Large intestine (tissue), 3 donors: ENCODE measurements at regions not wholly inside any gene's neighbourhood (a gene's known extent, or its start where the extent isn't known, plus 50 kb on each side); places are given as distances from the start of the nearest gene placed in this dataset.

Source experiments
- DNase-seq, 2 donors: peaks; one replicate each; pipeline versions ENCODE4 v3.0.0 to v3.0.0-alpha.2; 2013
- H3K27ac ChIP-seq: one replicate; pipeline ENCODE4 v1.5.1; 2013; ENCODE audit warnings: low read length
- H3K27me3 ChIP-seq: 2 replicates; pipeline ENCODE4 v1.6.1; 2013; ENCODE audit warnings: low read length; ENCODE audit not compliant: control insufficient read depth, insufficient read depth
- H3K36me3 ChIP-seq: 2 replicates; pipeline ENCODE4 v1.6.1; 2013; ENCODE audit warnings: low read length; ENCODE audit not compliant: control insufficient read depth, insufficient read depth
- H3K4me1 ChIP-seq: one replicate; pipeline ENCODE4 v1.6.1; 2013; ENCODE audit warnings: low read length; ENCODE audit not compliant: control insufficient read depth, insufficient read depth
- H3K4me3 ChIP-seq: one replicate; pipeline ENCODE4 v1.5.1; 2013; ENCODE audit warnings: low read length
- H3K9me3 ChIP-seq: one replicate; pipeline ENCODE4 v1.6.1; 2013; ENCODE audit warnings: mild to moderate bottlenecking, low read depth, low read length, moderate library complexity; ENCODE audit not compliant: control insufficient read depth
- WGBS: methylation state at CpG from one replicate; pipeline ENCODE4 v1.1.5; 2013; ENCODE audit warnings: low lambda C conversion rate; ENCODE audit not compliant: insufficient coverage; 5-methylcytosine and 5-hydroxymethylcytosine counted together

DNA sequence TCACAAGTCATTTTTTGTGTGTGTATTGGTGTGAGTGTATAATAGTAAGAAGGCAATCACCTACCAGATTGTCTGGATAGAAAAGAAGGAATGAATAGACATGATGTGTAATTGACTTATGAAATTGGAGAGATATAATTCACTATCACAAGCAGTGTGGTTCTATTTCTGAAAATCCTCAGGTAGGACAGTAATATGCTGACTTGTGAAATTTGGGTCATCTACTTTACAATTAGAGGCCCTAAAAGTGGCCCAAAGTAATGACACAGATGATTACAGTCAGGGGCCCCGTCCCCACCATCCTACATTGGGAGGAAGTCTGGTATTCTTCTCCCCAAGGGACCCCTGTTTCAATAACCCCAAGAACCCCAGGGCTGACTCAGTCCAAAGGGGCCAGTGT is 73.6 kb upstream of the SELENOK start:
- Histone ChIP-seq H3K4me1 (no peaks in the 10 kb centered on the region), H3K27ac (no peak overlapping the region), H3K4me3 (no peak overlapping the region), H3K9me3 (peaks cover 4% of the 10 kb centered on the region), H3K27me3 (no peaks in the 10 kb centered on the region), H3K36me3 (no peaks in the 10 kb centered on the region)
- no CpG with 5 or more reads among the region's 1 CpG for WGBS
- no peak for DNase-seq

DNA sequence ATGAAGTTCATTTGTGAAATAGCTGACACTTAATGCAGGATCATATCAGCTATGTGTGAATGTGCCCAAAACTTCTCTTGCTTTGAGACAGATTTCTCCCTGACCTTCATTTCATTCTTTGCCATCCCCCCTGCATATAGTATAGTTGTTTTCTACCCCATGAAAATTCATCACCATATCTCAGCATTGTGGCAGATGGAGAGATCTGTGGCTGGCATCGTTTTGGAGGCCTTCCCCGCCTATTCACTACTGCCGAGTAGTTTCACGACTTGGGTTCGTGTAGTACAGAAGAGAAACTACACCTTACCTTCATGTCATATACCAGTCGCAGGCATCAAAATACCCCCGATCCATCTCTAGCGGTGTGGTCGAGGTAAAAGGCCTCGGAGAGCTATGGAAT is 66.2 kb upstream of the SELENOK start:
- Histone ChIP-seq H3K36me3 (no peaks in the 10 kb centered on the region), H3K27me3 (no peaks in the 10 kb centered on the region), H3K4me3 (no peak overlapping the region), H3K27ac (no peak overlapping the region), H3K9me3 (no peaks in the 10 kb centered on the region), H3K4me1 (no peaks in the 10 kb centered on the region)
- DNase-seq: no peak
- 80% methylated on average over 1 of the region's 10 CpGs for WGBS

DNA sequence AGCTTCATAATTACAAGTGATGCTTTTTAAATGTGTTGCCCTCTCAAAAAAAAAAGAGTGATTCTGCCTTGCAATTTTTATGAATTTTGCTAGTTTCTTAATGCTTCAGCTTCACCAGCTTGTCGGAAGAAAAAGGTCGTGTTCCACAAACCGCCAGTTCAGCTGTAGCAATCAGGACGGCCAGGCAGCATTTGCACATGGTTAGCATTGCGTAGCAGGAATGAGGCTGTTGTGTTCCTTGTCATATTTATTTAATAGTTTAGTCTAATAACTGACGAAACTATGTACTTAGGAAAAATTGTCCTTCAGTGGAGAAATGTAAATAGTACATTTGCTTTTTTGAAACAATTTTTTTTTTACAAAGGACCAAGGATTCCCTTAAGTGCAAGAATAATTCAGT is 64.9 kb upstream of the SELENOK start:
- no peak for DNase-seq
- Histone ChIP-seq H3K27ac (no peak overlapping the region), H3K4me1 (no peaks in the 10 kb centered on the region), H3K4me3 (no peak overlapping the region), H3K36me3 (no peaks in the 10 kb centered on the region), H3K27me3 (no peaks in the 10 kb centered on the region), H3K9me3 (no peaks in the 10 kb centered on the region)
- WGBS: no CpG with 5 or more reads among the region's 6 CpGs

GRCh38 chr3:53949541-53949940 is 57.9 kb upstream of the SELENOK start:
- no peaks in the 10 kb centered on the region for H3K4me1 ChIP-seq
- H3K27ac ChIP-seq: no peak overlapping the region
- DNase-seq: no peak
- WGBS: 80% methylated on average over 1 of the region's 2 CpGs
- no peak overlapping the region for H3K4me3 ChIP-seq
- no peaks in the 10 kb centered on the region for H3K9me3 ChIP-seq
- no peaks in the 10 kb centered on the region for H3K36me3 ChIP-seq
- H3K27me3 ChIP-seq: peaks cover 3% of the 10 kb centered on the region

DNA sequence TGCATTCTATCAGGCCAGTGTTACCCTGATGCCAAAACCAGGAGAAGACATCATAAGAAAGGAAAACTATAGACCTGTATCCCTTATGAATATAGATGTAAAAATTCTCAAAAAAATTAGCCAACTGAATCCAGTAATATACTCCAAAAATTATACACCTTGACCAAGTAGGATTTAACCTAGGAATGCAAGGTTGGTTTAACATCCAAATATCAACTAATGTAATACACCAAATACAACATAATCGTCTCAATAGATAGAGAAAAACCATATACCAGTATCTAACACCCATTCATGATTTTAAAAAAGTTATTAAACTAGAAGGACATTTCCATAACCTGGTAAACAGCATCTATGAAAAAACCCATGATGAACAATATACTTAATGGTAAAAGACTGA is 56.5 kb upstream of the SELENOK start:
- H3K27me3 ChIP-seq: peaks cover 3% of the 10 kb centered on the region
- no peaks in the 10 kb centered on the region for H3K4me1 ChIP-seq
- H3K9me3 ChIP-seq: no peaks in the 10 kb centered on the region
- no peak overlapping the region for H3K4me3 ChIP-seq
- H3K27ac ChIP-seq: no peak overlapping the region
- H3K36me3 ChIP-seq: no peaks in the 10 kb centered on the region
- no CpG with 5 or more reads among the region's 1 CpG for WGBS
- DNase-seq: no peak

DNA sequence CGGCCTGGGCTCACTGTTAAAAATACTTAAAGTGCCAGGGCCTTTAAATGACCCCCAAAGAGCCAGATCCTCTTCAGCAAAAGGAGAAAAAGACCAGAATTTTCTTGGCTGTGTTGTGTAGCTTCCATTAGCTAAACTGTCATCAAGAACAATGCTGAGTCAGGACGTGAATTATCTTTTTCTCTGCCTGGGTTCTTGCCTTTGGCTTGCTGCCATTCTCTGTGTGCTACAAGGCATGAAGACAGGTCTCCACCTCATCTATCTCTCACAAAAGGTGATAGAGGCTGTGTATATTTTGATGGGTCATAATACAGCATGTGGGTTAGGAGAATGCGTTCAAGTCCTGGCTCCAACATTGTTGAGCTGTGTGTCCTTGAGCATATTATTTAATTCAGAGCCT is 52.4 kb upstream of the SELENOK start:
- peaks cover 9% of the 10 kb centered on the region for H3K27me3 ChIP-seq
- H3K36me3 ChIP-seq: no peaks in the 10 kb centered on the region
- H3K9me3 ChIP-seq: no peaks in the 10 kb centered on the region
- no peak for DNase-seq
- WGBS: no CpG with 5 or more reads among the region's 3 CpGs
- H3K27ac ChIP-seq: no peak overlapping the region
- H3K4me3 ChIP-seq: no peak overlapping the region
- H3K4me1 ChIP-seq: no peaks in the 10 kb centered on the region

DNA sequence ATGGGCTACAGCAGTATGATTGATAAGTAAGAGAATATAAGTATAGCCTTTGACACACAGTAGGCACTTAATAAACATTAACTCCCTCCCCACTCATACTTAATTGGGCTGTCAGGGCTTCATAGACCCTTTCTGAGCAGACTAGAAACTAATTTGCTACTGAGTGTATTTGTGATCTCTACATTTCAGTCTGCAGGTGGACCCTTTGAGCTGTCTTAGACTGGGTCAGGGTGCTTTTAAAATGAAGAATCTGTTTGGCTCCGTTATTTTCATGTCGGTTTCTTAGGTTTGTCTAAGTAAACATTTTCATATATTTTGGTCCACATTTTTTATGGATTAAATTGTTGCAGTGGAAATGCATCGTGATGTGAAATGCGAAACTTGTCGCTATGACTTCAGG is 50.3 kb upstream of the SELENOK start:
- no peak for DNase-seq
- Histone ChIP-seq H3K4me3 (no peak overlapping the region), H3K27ac (no peak overlapping the region), H3K9me3 (no peaks in the 10 kb centered on the region), H3K4me1 (no peaks in the 10 kb centered on the region), H3K36me3 (no peaks in the 10 kb centered on the region), H3K27me3 (peaks cover 10% of the 10 kb centered on the region)
- 53% methylated on average over 3 of the region's 5 CpGs for WGBS
